NCI-H2081 (cell line): ENCODE measurements at regions not wholly inside any gene's neighbourhood (a gene's known extent, or its start where the extent isn't known, plus 50 kb on each side); places are given as distances from the start of the nearest gene placed in this dataset.
"Not testable (repeated sequence)": the region's sequence is repeated elsewhere in the genome, so short reads cannot be mapped to it uniquely, and the experiment has no call there.

Source experiments
- DNase-seq, 2 experiments: peaks; one replicate each; lab custom pipeline; 2025; lab: John Stamatoyannopoulos, UW

GRCh38 chr3:88807491-88808105 lies 299.8 kb upstream of the EPHA3 start:
- no peak for DNase-seq

- DNase-seq = no peak
These were observed 297.4 kb upstream of the EPHA3 start for GRCh38 chr3:88809993-88810392.

GRCh38 chr3:88810455-88810854 lies 297.0 kb upstream of the EPHA3 start:
- no peak for DNase-seq

DNA sequence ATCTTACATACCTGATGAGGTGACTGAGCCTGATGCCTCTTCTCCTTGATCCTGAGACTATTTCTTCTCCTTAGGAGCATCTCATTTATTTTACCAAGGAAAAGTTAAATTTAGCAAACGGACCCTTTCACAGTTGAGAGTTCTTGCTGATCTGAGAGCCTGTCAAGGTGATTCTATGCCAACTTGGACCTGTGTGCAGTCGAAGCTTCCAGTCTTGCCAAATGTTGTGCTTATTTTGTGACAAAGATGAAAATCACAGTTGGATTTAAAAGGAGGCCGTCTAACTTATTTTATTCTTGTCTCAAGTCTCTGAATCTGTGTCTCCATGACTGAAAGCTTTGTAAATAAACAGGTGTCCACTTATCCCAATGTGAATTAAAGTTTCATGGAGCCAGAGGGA lies 296.3 kb upstream of the EPHA3 start:
- DNase-seq = no peak

GRCh38 chr3:88812576-88812975 lies 294.8 kb upstream of the EPHA3 start:
- no peak for DNase-seq

GRCh38 chr3:88816445-88816844 lies 291.0 kb upstream of the EPHA3 start:
- no peak for DNase-seq

GRCh38 chr3:88824666-88825564 lies 282.5 kb upstream of the EPHA3 start:
- DNase-seq = no peak

- no peak for DNase-seq
These were observed 279.0 kb upstream of the EPHA3 start for GRCh38 chr3:88828466-88828865.

GRCh38 chr3:88852606-88853005 lies 254.8 kb upstream of the EPHA3 start:
- no peak for DNase-seq

DNA sequence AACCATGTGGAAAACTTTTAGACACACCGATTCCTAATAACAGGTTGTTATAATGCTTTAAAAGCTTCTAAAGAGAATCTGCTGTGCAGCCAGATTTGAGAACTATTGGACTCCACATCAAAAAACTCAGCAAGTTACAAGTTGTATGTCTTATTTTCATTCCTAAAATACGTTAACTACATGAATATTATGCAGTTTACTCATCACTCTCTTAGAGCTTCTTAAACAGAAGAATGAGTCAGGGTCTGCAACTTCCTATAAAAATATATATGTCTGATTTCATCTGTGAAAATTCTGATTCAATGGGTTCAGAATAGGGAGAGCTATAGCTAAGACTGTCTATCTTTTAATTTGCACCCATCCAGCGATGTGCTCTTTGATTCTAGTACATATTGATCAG lies 244.2 kb upstream of the EPHA3 start:
- DNase-seq = no peak

GRCh38 chr3:88876724-88877123 lies 230.7 kb upstream of the EPHA3 start:
- DNase-seq = no peak

- no peak for DNase-seq
These were observed 227.5 kb upstream of the EPHA3 start for GRCh38 chr3:88879905-88880304.

GRCh38 chr3:88882121-88882520 lies 225.3 kb upstream of the EPHA3 start:
- no peak for DNase-seq

GRCh38 chr3:88886624-88887023 lies 220.8 kb upstream of the EPHA3 start:
- DNase-seq = not testable (repeated sequence)

DNA sequence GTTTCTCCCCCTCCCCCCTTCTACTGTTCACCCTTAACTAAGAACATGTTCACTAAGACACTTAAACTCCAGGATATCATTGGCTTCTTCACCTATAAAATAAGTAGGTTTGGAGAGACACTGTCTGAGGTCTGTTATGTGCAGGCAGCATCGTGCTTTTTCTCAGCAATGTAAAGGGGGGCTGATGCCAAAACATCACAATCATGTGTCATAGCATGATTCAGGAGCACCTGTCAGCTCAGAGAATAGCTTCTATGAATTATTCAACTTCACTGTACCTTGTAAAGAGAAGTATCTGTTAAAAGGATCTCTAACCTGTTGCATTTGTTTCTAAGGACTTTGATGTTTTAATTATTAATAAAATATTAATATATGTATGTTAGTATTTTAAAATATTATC lies 211.4 kb upstream of the EPHA3 start:
- DNase-seq = no peak

GRCh38 chr3:88912294-88912877 lies 195.0 kb upstream of the EPHA3 start:
- DNase-seq = no peak

DNA sequence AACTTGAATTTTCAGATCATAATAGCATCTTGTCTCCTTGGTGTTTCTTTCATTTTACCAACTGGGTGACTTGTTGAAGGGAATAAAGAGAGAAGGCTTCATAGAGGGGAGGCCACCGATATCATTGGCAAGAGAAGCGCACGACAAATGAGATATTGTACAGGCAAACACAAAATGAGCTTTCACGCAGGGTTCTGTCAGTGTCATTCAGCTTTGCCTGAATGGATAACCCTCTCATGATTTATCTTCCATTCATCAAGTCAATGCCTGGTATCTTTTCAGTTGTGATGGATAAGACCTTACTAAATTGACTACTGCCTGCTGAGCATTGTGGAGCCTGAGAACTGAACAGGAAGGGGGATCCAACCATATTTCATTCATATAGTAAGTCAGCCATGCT lies 188.6 kb upstream of the EPHA3 start:
- DNase-seq = no peak

DNA sequence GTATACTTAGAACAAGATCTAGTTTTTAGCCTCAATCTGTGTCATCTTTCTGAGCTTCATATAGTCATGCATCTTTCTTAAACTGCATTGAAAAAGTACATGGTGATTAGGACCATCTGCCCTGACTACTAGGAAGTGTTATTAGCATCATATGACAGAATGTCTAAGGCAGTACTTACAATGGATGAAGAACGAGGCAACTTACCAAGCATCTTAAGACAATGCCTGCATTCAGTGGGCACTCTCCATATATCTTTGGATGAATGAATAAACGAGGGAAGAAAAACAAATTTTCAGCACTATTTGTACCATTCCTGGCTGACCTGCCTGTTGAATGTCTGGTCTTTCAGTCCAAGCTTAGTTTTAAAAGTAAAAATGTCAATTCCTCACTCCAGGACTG lies 185.4 kb upstream of the EPHA3 start:
- no peak for DNase-seq

DNA sequence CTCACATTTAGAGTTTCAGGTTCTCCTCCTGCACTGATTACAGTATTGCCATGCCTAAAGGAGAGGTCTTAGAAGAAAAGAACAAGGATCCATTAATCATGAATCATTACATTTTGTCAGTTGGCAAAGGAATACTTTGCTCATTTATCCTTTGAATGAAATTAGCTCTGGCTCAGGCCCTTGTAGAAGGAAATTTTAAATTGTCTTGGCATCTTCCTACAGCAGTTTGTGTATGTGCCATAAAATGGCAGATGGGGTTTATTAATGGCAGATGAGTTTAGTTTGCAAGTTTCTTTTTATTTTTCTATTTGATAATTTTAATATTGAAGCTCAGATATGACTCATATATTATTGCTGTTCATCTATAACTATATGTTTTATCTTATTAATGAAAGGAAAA lies 181.2 kb upstream of the EPHA3 start:
- DNase-seq = no peak

DNA sequence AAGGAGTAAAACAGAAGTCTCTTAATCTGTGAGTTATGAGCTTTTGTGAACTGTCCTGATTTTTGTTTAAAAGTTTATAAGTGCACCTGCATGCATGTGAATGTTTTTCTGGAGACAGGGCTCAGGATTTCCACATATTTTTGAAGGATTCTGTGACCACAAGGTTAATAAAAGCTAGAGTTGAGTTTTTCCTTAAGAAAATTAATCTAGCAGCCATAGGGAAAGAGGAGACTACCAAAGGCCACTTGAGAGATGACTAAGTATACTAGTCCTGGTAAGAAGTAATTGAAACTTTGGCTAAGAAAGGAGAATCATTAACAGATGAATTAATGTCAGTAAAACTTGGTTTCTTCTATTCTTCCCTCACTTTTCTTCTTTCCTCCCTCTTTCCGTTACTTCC lies 176.8 kb upstream of the EPHA3 start:
- no peak for DNase-seq

- peak in 1 of 2 experiments; percentile 5 for DNase-seq
These were observed 170.6 kb upstream of the EPHA3 start for GRCh38 chr3:88936831-88937230.

GRCh38 chr3:88940296-88940695 lies 167.1 kb upstream of the EPHA3 start:
- DNase-seq = no peak

DNA sequence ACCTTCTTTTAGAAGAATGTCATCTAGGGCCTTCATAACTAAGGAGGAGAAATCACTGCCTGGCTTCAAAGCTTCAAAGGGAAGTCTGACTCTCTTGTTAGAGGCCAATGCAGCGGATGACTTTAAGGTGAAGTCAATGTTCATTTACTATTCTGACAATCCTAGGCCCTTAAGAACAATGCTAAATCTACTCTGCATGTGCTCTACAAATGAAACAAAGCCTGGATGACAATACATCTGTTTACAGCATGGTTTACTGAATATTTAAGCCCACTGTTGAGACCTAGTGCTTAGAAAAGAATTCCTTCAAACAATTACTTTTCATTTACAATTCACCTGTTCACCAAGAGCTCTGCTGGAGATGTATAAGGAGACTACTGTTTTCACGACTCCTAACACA lies 160.4 kb upstream of the EPHA3 start:
- no peak for DNase-seq
